Right atrium auricular region (tissue), 2 donors: ENCODE measurements at regions not wholly inside any gene's neighbourhood (a gene's known extent, or its start where the extent isn't known, plus 50 kb on each side); places are given as distances from the start of the nearest gene placed in this dataset.

ENCODE experiments used
- DNase-seq: peaks from one replicate; pipeline ENCODE4 v3.0.0-alpha.2; 2019; ENCODE audit warnings: low spot score
- H3K27ac ChIP-seq, 2 donors: fragments of 200-600 bp; sonication (generic); 1 replicate in 1 of 2; 2 replicates in 1 of 2; pipeline ENCODE4 v1.5.1; 2016 to 2019
- H3K27me3 ChIP-seq, 2 donors: fragments of 200-600 bp; sonication (generic); one replicate each; pipeline versions ENCODE4 v1.5.1 to v1.6.0; 2017 to 2019
- H3K36me3 ChIP-seq: fragments of 200-600 bp; sonication (generic); one replicate; pipeline ENCODE4 v1.5.1; 2016
- H3K4me1 ChIP-seq, 2 donors: fragments of 200-600 bp; sonication (generic); one replicate each; pipeline versions ENCODE4 v1.5.1 to v1.6.0; 2017 to 2019
- H3K4me3 ChIP-seq, 2 donors: fragments of 200-600 bp; sonication (generic); 1 replicate in 1 of 2; 2 replicates in 1 of 2; pipeline ENCODE4 v1.5.1; 2017 to 2019; ENCODE audit warnings: mild to moderate bottlenecking in 1 of 2, moderate library complexity in 1 of 2
- H3K9me3 ChIP-seq, 2 donors: fragments of 200-600 bp; sonication (generic); one replicate each; pipeline ENCODE4 v1.5.1; 2019
- TF ChIP-seq, protein P1 (sequence below), 2 donors: fragments of 200-600 bp; sonication (generic); IDR thresholded peaks; one replicate each; pipeline ENCODE4 v1.5.1; 2019; ENCODE audit warnings: antibody characterized with exemption in 2 of 2

DNA sequence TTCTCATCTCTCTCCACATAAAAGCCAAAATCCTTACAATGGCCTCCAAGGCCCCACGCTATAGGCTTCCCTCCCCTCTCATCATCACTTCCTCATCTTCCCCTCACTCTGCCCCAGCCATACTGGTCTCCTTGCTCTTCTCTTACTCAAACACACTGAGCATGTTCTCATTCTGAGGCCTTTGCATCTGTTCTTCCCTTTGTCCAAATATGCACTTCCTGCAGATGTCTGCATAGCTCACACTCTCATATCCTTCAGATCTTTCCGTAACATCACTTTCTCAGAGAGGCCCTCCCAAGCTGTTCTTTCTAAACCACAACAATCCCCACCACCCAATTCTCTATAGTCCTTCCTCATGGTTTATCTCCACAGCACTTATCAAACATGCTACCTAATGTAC lies 284.1 kb downstream of the HHIPL2 start:
- no peak for DNase-seq
- Histone ChIP-seq H3K4me3 (no peak overlapping the region), H3K9me3 (no peaks in the 10 kb centered on the region), H3K27me3 (no peaks in the 10 kb centered on the region), H3K4me1 (no peaks in the 10 kb centered on the region), H3K36me3 (no peaks in the 10 kb centered on the region), H3K27ac (no peak overlapping the region)
- TF ChIP-seq, protein P1, sequence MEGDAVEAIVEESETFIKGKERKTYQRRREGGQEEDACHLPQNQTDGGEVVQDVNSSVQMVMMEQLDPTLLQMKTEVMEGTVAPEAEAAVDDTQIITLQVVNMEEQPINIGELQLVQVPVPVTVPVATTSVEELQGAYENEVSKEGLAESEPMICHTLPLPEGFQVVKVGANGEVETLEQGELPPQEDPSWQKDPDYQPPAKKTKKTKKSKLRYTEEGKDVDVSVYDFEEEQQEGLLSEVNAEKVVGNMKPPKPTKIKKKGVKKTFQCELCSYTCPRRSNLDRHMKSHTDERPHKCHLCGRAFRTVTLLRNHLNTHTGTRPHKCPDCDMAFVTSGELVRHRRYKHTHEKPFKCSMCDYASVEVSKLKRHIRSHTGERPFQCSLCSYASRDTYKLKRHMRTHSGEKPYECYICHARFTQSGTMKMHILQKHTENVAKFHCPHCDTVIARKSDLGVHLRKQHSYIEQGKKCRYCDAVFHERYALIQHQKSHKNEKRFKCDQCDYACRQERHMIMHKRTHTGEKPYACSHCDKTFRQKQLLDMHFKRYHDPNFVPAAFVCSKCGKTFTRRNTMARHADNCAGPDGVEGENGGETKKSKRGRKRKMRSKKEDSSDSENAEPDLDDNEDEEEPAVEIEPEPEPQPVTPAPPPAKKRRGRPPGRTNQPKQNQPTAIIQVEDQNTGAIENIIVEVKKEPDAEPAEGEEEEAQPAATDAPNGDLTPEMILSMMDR (IDR thresholded peaks at IDR 0.05): no peak

DNA sequence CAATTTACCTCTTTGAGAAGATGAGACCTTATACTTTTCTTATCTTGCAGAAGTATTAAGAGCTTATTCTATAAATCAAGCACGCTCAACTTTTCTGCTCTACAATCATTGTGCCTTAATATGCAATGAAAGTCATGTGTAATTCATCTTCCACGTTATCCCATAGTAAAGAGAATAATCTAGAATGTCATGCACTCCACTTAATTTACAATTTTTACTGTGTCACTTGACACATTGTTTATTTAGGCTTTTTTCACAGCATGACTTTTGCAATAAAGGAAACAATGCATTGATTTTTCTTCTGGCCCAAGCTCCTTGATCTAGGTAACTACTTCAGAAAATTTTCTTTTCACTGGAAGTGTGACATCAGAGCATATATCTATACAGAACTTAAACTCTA lies 290.9 kb downstream of the HHIPL2 start:
- Histone ChIP-seq H3K36me3 (no peaks in the 10 kb centered on the region), H3K4me3 (no peak overlapping the region), H3K27me3 (no peaks in the 10 kb centered on the region), H3K27ac (no peak overlapping the region), H3K9me3 (no peaks in the 10 kb centered on the region), H3K4me1 (no peaks in the 10 kb centered on the region)
- no peak for DNase-seq
- TF ChIP-seq, protein P1 (IDR thresholded peaks at IDR 0.05): no peak

DNA sequence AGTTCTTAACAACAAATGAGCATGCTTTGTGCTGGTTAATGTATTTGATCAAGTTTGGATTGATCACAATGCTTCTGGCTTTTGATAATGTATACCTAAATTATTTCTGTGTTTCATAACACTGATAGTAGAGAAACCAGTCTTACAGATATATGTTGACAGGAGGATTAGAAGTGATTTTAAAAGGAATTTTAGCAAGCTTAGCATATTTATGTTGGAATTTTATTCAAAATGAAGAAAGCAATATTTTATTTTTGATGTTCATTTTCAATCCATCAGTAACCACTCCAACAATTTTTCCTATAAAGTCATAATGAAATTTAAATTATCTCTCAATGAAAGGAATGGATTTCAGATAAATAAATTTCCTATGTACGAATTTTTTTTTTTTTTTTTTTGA lies 291.8 kb downstream of the HHIPL2 start:
- H3K4me3 ChIP-seq: no peak overlapping the region
- H3K9me3 ChIP-seq: no peaks in the 10 kb centered on the region
- TF ChIP-seq, protein P1 (IDR thresholded peaks at IDR 0.05): no peak
- H3K27me3 ChIP-seq: no peaks in the 10 kb centered on the region
- no peak overlapping the region for H3K27ac ChIP-seq
- no peaks in the 10 kb centered on the region for H3K36me3 ChIP-seq
- DNase-seq: no peak
- no peaks in the 10 kb centered on the region for H3K4me1 ChIP-seq

DNA sequence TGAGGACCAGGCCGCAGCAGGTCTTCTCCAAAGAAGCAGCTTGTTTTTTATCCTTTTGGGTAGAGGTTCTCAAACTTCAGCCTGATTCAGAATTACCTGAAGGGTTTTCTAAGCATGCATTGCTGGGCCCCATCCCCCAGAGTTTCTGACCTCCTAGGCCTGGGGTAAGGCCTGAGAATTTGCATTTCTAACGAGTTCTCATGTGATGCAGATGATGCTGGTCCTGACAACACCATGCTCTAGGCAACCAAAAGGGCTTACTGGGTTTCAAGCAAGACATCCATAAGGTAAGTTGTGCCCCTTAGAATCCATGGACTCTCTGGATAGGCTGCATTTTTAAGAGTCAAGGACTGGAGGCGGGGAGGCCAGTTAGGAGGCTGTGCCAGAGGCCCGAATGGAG lies 295.1 kb downstream of the HHIPL2 start:
- Histone ChIP-seq H3K27me3 (no peaks in the 10 kb centered on the region), H3K4me1 (no peaks in the 10 kb centered on the region), H3K27ac (no peak overlapping the region), H3K4me3 (no peak overlapping the region), H3K9me3 (no peaks in the 10 kb centered on the region), H3K36me3 (no peaks in the 10 kb centered on the region)
- TF ChIP-seq, protein P1 (IDR thresholded peaks at IDR 0.05): no peak
- DNase-seq: no peak

DNA sequence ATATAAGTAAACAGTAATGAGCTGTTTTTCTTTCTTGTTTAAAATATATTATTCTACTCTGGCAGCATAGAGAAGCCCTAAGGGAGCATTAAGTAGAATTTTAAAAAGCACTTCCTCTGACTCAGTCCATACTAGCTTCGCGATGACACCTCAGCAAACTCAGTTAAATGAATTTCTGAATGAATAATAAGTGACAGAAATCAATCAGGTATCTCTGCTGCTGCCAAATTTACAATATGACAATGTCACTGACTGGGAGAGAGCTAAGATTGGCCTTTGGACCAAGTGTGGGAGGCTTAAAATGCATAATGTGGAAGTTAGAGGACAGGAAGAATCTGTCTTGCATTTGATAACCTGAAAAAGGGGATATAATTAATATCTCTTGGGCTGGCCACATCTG lies 296.1 kb downstream of the HHIPL2 start:
- no peak overlapping the region for H3K4me3 ChIP-seq
- no peak overlapping the region for H3K27ac ChIP-seq
- no peaks in the 10 kb centered on the region for H3K9me3 ChIP-seq
- H3K4me1 ChIP-seq: no peaks in the 10 kb centered on the region
- H3K27me3 ChIP-seq: no peaks in the 10 kb centered on the region
- H3K36me3 ChIP-seq: no peaks in the 10 kb centered on the region
- TF ChIP-seq, protein P1 (IDR thresholded peaks at IDR 0.05): no peak
- DNase-seq: no peak

DNA sequence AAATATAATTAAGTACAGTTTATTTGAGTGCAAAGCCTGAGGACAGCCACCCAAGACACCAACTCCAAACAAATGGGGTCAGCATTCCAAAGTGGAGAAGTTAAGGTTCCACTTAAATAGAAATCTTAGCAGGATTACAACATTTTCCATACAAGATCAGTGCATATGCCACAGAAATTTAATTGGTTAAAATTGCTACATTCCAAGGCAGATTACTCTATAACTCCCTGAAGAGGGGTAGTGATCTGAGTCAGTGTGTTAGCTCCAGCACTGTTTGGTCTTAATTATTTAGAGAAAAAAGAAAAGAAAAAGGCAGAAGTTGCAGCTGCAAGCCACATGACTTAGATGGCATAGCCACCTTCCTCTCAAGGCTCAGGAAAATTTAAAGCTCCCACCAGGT lies 297.5 kb downstream of the HHIPL2 start:
- Histone ChIP-seq H3K36me3 (no peaks in the 10 kb centered on the region), H3K27ac (no peak overlapping the region), H3K4me3 (no peak overlapping the region), H3K4me1 (no peaks in the 10 kb centered on the region), H3K9me3 (no peaks in the 10 kb centered on the region), H3K27me3 (no peaks in the 10 kb centered on the region)
- DNase-seq: no peak
- TF ChIP-seq, protein P1 (IDR thresholded peaks at IDR 0.05): no peak
